ENCODE measurements at regions not wholly inside any gene's neighbourhood (a gene's known extent, or its start where the extent isn't known, plus 50 kb on each side); places are given as distances from the start of the nearest gene placed in this dataset.

DNA sequence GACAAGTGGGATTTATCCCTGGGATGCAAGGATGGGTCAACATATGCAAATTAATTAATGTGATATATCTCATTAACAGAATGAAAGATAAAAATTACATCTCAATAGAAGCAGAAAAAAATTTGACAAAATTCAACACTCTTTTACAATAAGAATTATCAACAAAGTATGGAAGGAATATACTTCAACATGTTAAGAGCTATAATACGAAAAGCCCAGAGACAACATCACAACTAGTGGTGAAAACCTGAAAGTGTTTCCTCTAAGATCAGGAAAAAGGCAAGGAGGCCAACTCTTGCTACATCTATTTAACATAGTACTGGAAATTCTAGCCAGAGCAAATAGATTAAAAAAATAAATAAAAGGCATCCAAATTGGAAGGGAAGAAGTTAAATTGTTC, 970.0 kb upstream of the POT1 start:
- 0% methylated on average over 1 of the region's 1 CpG for WGBS (ENCODE audit: insufficient coverage, low coverage, missing lambda C conversion rate)
- POLR2A ChIA-PET: no interaction called here

More for the DNA sequence above, 970.0 kb upstream of the POT1 start:
- no peak overlapping the region for H3K4me3 ChIP-seq
- TF ChIP-seq, protein P1, sequence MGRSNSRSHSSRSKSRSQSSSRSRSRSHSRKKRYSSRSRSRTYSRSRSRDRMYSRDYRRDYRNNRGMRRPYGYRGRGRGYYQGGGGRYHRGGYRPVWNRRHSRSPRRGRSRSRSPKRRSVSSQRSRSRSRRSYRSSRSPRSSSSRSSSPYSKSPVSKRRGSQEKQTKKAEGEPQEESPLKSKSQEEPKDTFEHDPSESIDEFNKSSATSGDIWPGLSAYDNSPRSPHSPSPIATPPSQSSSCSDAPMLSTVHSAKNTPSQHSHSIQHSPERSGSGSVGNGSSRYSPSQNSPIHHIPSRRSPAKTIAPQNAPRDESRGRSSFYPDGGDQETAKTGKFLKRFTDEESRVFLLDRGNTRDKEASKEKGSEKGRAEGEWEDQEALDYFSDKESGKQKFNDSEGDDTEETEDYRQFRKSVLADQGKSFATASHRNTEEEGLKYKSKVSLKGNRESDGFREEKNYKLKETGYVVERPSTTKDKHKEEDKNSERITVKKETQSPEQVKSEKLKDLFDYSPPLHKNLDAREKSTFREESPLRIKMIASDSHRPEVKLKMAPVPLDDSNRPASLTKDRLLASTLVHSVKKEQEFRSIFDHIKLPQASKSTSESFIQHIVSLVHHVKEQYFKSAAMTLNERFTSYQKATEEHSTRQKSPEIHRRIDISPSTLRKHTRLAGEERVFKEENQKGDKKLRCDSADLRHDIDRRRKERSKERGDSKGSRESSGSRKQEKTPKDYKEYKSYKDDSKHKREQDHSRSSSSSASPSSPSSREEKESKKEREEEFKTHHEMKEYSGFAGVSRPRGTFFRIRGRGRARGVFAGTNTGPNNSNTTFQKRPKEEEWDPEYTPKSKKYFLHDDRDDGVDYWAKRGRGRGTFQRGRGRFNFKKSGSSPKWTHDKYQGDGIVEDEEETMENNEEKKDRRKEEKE (IDR thresholded peaks at IDR 0.05; ENCODE audit: borderline replicate concordance in 1 of 2, control insufficient read depth in 1 of 2, low read depth in 2 of 2, low read length in 1 of 2): no peak
- TF ChIP-seq EHMT2 (IDR thresholded peaks at IDR 0.05): no peak
- TF ChIP-seq, protein P2, sequence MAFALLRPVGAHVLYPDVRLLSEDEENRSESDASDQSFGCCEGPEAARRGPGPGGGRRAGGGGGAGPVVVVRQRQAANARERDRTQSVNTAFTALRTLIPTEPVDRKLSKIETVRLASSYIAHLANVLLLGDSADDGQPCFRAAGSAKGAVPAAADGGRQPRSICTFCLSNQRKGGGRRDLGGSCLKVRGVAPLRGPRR (CRISPR knock-in tag; IDR thresholded peaks at IDR 0.05): no peak
- TF ChIP-seq MCM5 (IDR thresholded peaks at IDR 0.05; ENCODE audit: low read depth): no peak
- no peak for TF ChIP-seq SMARCA4 (IDR thresholded peaks at IDR 0.05)
- no peak for TF ChIP-seq CCNT2 (IDR thresholded peaks at IDR 0.05; ENCODE audit: borderline replicate concordance, extremely low read depth, insufficient read length, low read depth, low read length)
- no peak for TF ChIP-seq ZNF354B (CRISPR knock-in tag; IDR thresholded peaks at IDR 0.05)
- no peak for TF ChIP-seq SMAD3 (CRISPR knock-in tag; conservative IDR thresholded peaks at IDR 0.05)
- no peak for TF ChIP-seq ZFPM2 (CRISPR knock-in tag; IDR thresholded peaks at IDR 0.05)
- TF ChIP-seq, protein P3, sequence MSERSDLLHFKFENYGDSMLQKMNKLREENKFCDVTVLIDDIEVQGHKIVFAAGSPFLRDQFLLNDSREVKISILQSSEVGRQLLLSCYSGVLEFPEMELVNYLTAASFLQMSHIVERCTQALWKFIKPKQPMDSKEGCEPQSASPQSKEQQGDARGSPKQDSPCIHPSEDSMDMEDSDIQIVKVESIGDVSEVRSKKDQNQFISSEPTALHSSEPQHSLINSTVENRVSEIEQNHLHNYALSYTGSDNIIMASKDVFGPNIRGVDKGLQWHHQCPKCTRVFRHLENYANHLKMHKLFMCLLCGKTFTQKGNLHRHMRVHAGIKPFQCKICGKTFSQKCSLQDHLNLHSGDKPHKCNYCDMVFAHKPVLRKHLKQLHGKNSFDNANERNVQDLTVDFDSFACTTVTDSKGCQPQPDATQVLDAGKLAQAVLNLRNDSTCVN (CRISPR knock-in tag; IDR thresholded peaks at IDR 0.05): no peak
- TF ChIP-seq GTF2E2 (tag; IDR thresholded peaks at IDR 0.05): no peak
- TF ChIP-seq SNIP1 (IDR thresholded peaks at IDR 0.05; ENCODE audit: low read depth): no peak
- TF ChIP-seq ZNF77 (CRISPR knock-in tag; IDR thresholded peaks at IDR 0.05): no peak
- no peak for TF ChIP-seq ZBTB8A (IDR thresholded peaks at IDR 0.05; ENCODE audit: partially characterized antibody)
- no peak for TF ChIP-seq ZNF764 (CRISPR knock-in tag; IDR thresholded peaks at IDR 0.05; ENCODE audit: low read depth)
- no peak for TF ChIP-seq SUPT5H (IDR thresholded peaks at IDR 0.05)
- TF ChIP-seq XRCC4 (IDR thresholded peaks at IDR 0.05; ENCODE audit: extremely low read depth, insufficient read depth, insufficient read length): no peak
- TF ChIP-seq ZNF668 (CRISPR knock-in tag; IDR thresholded peaks at IDR 0.05): no peak
- H2AFZ ChIP-seq (ENCODE audit: low read depth, low read length): no peak overlapping the region
- DNase-seq (ENCODE audit: extremely low read depth in 1 of 4, low spot score in 3 of 4): no peak
- H3K79me2 ChIP-seq (ENCODE audit: control insufficient read depth, insufficient read depth, low read length): no peaks in the 10 kb centered on the region
- CTCF ChIA-PET (ENCODE audit: low intra/inter-chr PET ratio): no interaction called here
- no peak overlapping the region for H3K9ac ChIP-seq (ENCODE audit: insufficient read depth in 1 of 2, low read depth in 2 of 2, low read length in 2 of 2)
- no peak for FAIRE-seq
- H3K9me3 ChIP-seq (replicated peaks; ENCODE audit: control insufficient read depth, insufficient read depth, low read depth, low read length): no peaks in the 10 kb centered on the region
- ATAC-seq: no peak
- no TSS peak for BruUV-seq (replicated peaks)
- intact Hi-C loops (cut with micrococcal nuclease) (no loop called here), in situ Hi-C loops (cut with MboI) (no loop called here)
- no peaks in the 10 kb centered on the region for H3K27me3 ChIP-seq (ENCODE audit: control insufficient read depth in 2 of 2, insufficient read depth in 2 of 2, low read length in 2 of 2)
- H4K20me1 ChIP-seq (replicated peaks; ENCODE audit: control insufficient read depth, insufficient read depth, low read length): no peaks in the 10 kb centered on the region
- no peaks in the 10 kb centered on the region for H3K36me3 ChIP-seq (ENCODE audit: control insufficient read depth, insufficient read depth, low read length)
- no peak overlapping the region for H3K27ac ChIP-seq (ENCODE audit: extremely low read depth, low read depth, low read length)
- H3K4me2 ChIP-seq (ENCODE audit: insufficient read depth, low read length): no peak overlapping the region
- H3K4me1 ChIP-seq (replicated peaks in 1 of 2; ENCODE audit: control insufficient read depth in 2 of 2, insufficient read depth in 2 of 2, low read length in 2 of 2): no peaks in the 10 kb centered on the region
- no peaks in the 10 kb centered on the region for H3K9me1 ChIP-seq (ENCODE audit: control insufficient read depth, insufficient read depth, low read length)
